Trophoblast cell (in vitro differentiated cells and primary cell): ENCODE measurements at regions not wholly inside any gene's neighbourhood (a gene's known extent, or its start where the extent isn't known, plus 50 kb on each side); places are given as distances from the start of the nearest gene placed in this dataset.

ENCODE experiments used
- DNase-seq, 2 donors: peaks; one replicate each; pipeline ENCODE4 v3.0.0-alpha.2; 2016
- H2AFZ ChIP-seq: 2 replicates; pipeline ENCODE4 v1.6.1; 2013; ENCODE audit warnings: low read length, moderate library complexity, mild to moderate bottlenecking; ENCODE audit not compliant: insufficient read depth, poor library complexity
- H2AK5ac ChIP-seq: 2 replicates; pipeline ENCODE4 v1.6.1; 2013; ENCODE audit warnings: mild to moderate bottlenecking, low read length
- H2BK120ac ChIP-seq: 2 replicates; pipeline ENCODE4 v1.6.1; 2013; ENCODE audit warnings: low read length, mild to moderate bottlenecking, moderate library complexity; ENCODE audit not compliant: insufficient read depth, poor library complexity
- H2BK12ac ChIP-seq: 2 replicates; pipeline ENCODE4 v1.6.1; 2013; ENCODE audit warnings: mild to moderate bottlenecking, low read length, moderate library complexity
- H2BK5ac ChIP-seq: 2 replicates; pipeline ENCODE4 v1.6.1; 2013; ENCODE audit warnings: low read length, low read depth, moderate library complexity, mild to moderate bottlenecking; ENCODE audit not compliant: poor library complexity
- H3K14ac ChIP-seq: 2 replicates; pipeline ENCODE4 v1.6.1; 2013; ENCODE audit warnings: mild to moderate bottlenecking, low read length
- H3K18ac ChIP-seq: 2 replicates; pipeline ENCODE4 v1.6.1; 2013; ENCODE audit warnings: mild to moderate bottlenecking, low read length
- H3K23ac ChIP-seq: 2 replicates; pipeline ENCODE4 v1.6.1; 2013; ENCODE audit warnings: low read length
- H3K27ac ChIP-seq: 2 replicates; pipeline ENCODE4 v1.5.1; 2013; ENCODE audit warnings: low read depth, mild to moderate bottlenecking, inconsistent platforms, low read length, moderate library complexity
- H3K27me3 ChIP-seq: 2 replicates; pipeline ENCODE4 v1.6.1; 2013; ENCODE audit warnings: inconsistent platforms, mild to moderate bottlenecking, low read length, moderate library complexity; ENCODE audit not compliant: insufficient read depth
- H3K36me3 ChIP-seq, 2 experiments: 1 replicate in 1 of 2; 2 replicates in 1 of 2; pipeline ENCODE4 v1.6.1; 2013; ENCODE audit warnings: low read length in 2 of 2, mild to moderate bottlenecking in 2 of 2, moderate library complexity in 1 of 2; ENCODE audit not compliant: insufficient read depth in 2 of 2, control insufficient read depth in 1 of 2
- H3K4ac ChIP-seq: 2 replicates; pipeline ENCODE4 v1.6.1; 2013; ENCODE audit warnings: low read depth, mild to moderate bottlenecking, low read length, moderate library complexity
- H3K4me1 ChIP-seq, 2 experiments: 1 replicate in 1 of 2; 2 replicates in 1 of 2; pipeline ENCODE4 v1.6.1; 2013; ENCODE audit warnings: low read length in 2 of 2, mild to moderate bottlenecking in 2 of 2, moderate library complexity in 1 of 2; ENCODE audit not compliant: insufficient read depth in 2 of 2, control insufficient read depth in 1 of 2
- H3K4me2 ChIP-seq: 2 replicates; pipeline ENCODE4 v1.6.1; 2013; ENCODE audit warnings: inconsistent platforms, mild to moderate bottlenecking, low read length, moderate library complexity
- H3K4me3 ChIP-seq: 2 replicates; pipeline ENCODE4 v1.5.1; 2013; ENCODE audit warnings: mild to moderate bottlenecking, low read depth, low read length, inconsistent platforms
- H3K79me1 ChIP-seq: one replicate; pipeline ENCODE4 v1.6.1; 2013; ENCODE audit warnings: low read length
- H3K79me2 ChIP-seq: 2 replicates; pipeline ENCODE4 v1.6.1; 2013; ENCODE audit warnings: low read length, mild to moderate bottlenecking; ENCODE audit not compliant: control insufficient read depth, insufficient read depth, poor library complexity
- H3K9ac ChIP-seq: 2 replicates; pipeline ENCODE4 v1.6.1; 2013; ENCODE audit warnings: mild to moderate bottlenecking, low read length
- H3K9me3 ChIP-seq: 2 replicates; pipeline ENCODE4 v1.6.1; 2013; ENCODE audit warnings: low read depth, mild to moderate bottlenecking, control low read depth, inconsistent platforms, low read length; ENCODE audit not compliant: insufficient read depth
- H4K12ac ChIP-seq: 2 replicates; pipeline ENCODE4 v1.6.1; 2013; ENCODE audit warnings: low read depth, mild to moderate bottlenecking, low read length, moderate library complexity
- H4K8ac ChIP-seq: 2 replicates; pipeline ENCODE4 v1.6.1; 2013; ENCODE audit warnings: low read depth, mild to moderate bottlenecking, low read length, moderate library complexity
- H4K91ac ChIP-seq: one replicate; pipeline ENCODE4 v1.6.1; 2013; ENCODE audit warnings: low read depth, mild to moderate bottlenecking, low read length, moderate library complexity
- WGBS: extraction: QIAGEN DNeasy Blood & Tissue Kit; methylation state at CpG from one replicate; pipeline ENCODE4 v1.1.7; 2013; ENCODE audit warnings: missing lambda C conversion rate; ENCODE audit not compliant: insufficient read length, insufficient coverage; ENCODE audit errors: extremely low coverage; 5-methylcytosine and 5-hydroxymethylcytosine counted together

DNA sequence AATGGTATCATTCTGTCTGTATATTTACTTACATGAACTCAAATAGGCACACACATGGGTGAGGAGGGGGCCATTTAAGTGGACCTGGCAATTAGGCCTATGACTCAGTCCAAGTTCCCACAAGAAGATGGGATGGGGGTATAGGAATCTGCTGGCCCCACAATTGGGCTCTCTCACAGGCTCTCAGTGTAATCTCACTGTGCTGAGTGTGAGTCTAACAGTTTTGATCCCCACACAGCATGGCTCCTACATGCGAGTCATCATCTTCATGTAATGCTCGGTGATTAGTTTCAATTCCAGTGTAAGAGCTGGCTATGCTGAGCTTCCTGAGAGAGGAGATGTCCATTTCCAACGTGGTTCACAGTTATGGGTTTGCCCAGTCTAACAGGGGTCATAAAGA, 114.0 kb downstream of the GATA6 start:
- H3K4me2 ChIP-seq, result no peak overlapping the region
- H2BK5ac ChIP-seq, result no peak overlapping the region
- no peak overlapping the region for H3K9ac ChIP-seq
- H3K4me3 ChIP-seq, result no peak overlapping the region
- no peak overlapping the region for H4K91ac ChIP-seq
- no peak overlapping the region for H4K12ac ChIP-seq
- DNase-seq, result no peak
- H3K79me2 ChIP-seq, result no peaks in the 10 kb centered on the region
- no CpG with 5 or more reads among the region's 3 CpGs for WGBS
- no peak overlapping the region for H2BK12ac ChIP-seq
- H3K36me3 ChIP-seq, result no peaks in the 10 kb centered on the region
- H3K18ac ChIP-seq, result no peak overlapping the region
- no peak overlapping the region for H3K4ac ChIP-seq
- H3K27me3 ChIP-seq, result no peaks in the 10 kb centered on the region
- no peak overlapping the region for H2BK120ac ChIP-seq
- H3K23ac ChIP-seq, result no peak overlapping the region
- no peak overlapping the region for H2AK5ac ChIP-seq
- no peak overlapping the region for H3K27ac ChIP-seq
- H3K4me1 ChIP-seq, result no peaks in the 10 kb centered on the region
- H3K14ac ChIP-seq, result no peak overlapping the region
- H3K9me3 ChIP-seq, result no peaks in the 10 kb centered on the region
- no peaks in the 10 kb centered on the region for H3K79me1 ChIP-seq
- H4K8ac ChIP-seq, result no peak overlapping the region
- H2AFZ ChIP-seq, result no peak overlapping the region

DNA sequence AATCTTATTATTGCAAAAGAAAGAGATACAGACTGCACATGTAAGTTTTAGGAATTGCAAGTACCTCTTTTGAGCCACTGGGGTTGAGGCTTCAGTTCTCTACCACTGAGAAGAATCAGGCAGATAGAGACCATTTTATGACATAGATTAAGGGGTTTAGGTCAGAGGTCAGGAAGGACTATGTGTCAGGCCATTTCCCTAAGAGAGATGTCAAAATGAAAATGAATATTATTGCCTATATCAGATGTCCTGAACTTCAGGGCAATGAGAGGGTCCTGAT, 113.7 kb downstream of the GATA6 start:
- no peak overlapping the region for H2AK5ac ChIP-seq
- no peak overlapping the region for H2BK12ac ChIP-seq
- no peak overlapping the region for H3K23ac ChIP-seq
- no peak for DNase-seq
- H4K12ac ChIP-seq, result no peak overlapping the region
- H2AFZ ChIP-seq, result no peak overlapping the region
- no peak overlapping the region for H4K91ac ChIP-seq
- H4K8ac ChIP-seq, result no peak overlapping the region
- H3K27me3 ChIP-seq, result no peaks in the 10 kb centered on the region
- H3K9me3 ChIP-seq, result no peaks in the 10 kb centered on the region
- H2BK5ac ChIP-seq, result no peak overlapping the region
- no peaks in the 10 kb centered on the region for H3K4me1 ChIP-seq
- H2BK120ac ChIP-seq, result no peak overlapping the region
- H3K36me3 ChIP-seq, result no peaks in the 10 kb centered on the region
- no peak overlapping the region for H3K9ac ChIP-seq
- H3K27ac ChIP-seq, result no peak overlapping the region
- no peak overlapping the region for H3K18ac ChIP-seq
- no peak overlapping the region for H3K4me2 ChIP-seq
- no peak overlapping the region for H3K4me3 ChIP-seq
- no peak overlapping the region for H3K14ac ChIP-seq
- H3K4ac ChIP-seq, result no peak overlapping the region
- H3K79me1 ChIP-seq, result no peaks in the 10 kb centered on the region
- H3K79me2 ChIP-seq, result no peaks in the 10 kb centered on the region

DNA sequence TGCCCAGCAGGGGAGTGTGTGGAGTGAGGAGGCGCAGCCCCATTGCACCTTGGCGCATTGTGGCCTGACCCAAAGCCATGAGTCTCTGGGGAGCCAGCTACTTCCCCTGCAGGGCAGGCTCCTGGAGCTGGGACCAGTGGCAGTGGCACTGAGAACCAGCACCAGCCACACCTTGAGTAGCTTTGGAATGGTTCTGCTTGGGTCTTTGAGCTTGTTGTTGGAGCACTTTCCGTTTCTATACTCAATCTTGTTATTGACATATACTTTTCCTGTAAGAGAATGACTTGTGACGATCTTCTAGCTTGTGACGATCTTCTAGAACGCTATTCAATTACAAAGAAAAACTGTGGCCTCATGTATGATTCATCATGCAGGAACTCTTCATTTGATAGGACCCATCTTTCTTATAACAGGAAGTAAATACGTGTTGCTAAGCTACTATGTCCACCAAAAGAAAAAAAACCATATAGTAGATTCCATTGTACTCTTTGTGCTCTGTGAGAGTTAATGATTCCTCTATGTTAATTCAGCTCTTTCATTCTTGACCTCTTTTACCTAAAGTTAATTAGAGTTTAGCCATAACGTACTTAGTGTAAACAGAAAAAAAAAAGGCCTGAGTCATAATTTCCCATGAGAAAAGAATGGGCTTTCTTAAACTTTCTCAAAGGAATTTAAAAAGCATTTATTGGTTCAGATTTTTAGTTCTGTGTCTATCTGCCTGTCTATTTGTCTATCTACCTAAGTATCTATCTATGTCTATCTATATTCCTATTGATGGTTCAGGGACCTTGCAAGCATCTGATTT, 113.1 kb downstream of the GATA6 start:
- Histone ChIP-seq H3K27me3 (no peaks in the 10 kb centered on the region), H3K79me2 (no peaks in the 10 kb centered on the region), H3K27ac (no peak overlapping the region), H2BK5ac (no peak overlapping the region), H3K36me3 (no peaks in the 10 kb centered on the region), H3K9ac (no peak overlapping the region), H3K4me3 (no peak overlapping the region), H3K18ac (no peak overlapping the region), H3K9me3 (no peaks in the 10 kb centered on the region), H3K4ac (no peak overlapping the region), H3K14ac (no peak overlapping the region), H2BK12ac (no peak overlapping the region), H3K79me1 (no peaks in the 10 kb centered on the region), H3K4me2 (no peak overlapping the region), H4K91ac (no peak overlapping the region), H3K23ac (no peak overlapping the region), H2AFZ (no peak overlapping the region), H3K4me1 (no peaks in the 10 kb centered on the region), H2BK120ac (no peak overlapping the region), H4K12ac (no peak overlapping the region), H4K8ac (no peak overlapping the region), H2AK5ac (no peak overlapping the region)
- WGBS, result no CpG with 5 or more reads among the region's 8 CpGs
- DNase-seq, result peak in 1 of 2 donors; percentile 65

GRCh38 chr18:22280453-22280750, 111.0 kb downstream of the GATA6 start:
- Histone ChIP-seq H3K9me3 (no peaks in the 10 kb centered on the region), H3K9ac (no peak overlapping the region), H3K4me2 (no peak overlapping the region), H3K4ac (no peak overlapping the region), H3K4me3 (no peak overlapping the region), H4K12ac (no peak overlapping the region), H3K18ac (no peak overlapping the region), H3K14ac (no peak overlapping the region), H3K36me3 (no peaks in the 10 kb centered on the region), H2BK120ac (no peak overlapping the region), H3K79me1 (no peaks in the 10 kb centered on the region), H3K23ac (no peak overlapping the region), H2AK5ac (no peak overlapping the region), H4K8ac (no peak overlapping the region), H3K27me3 (no peaks in the 10 kb centered on the region), H3K27ac (no peak overlapping the region), H2BK5ac (no peak overlapping the region), H3K4me1 (no peaks in the 10 kb centered on the region), H2AFZ (no peak overlapping the region), H3K79me2 (no peaks in the 10 kb centered on the region), H4K91ac (no peak overlapping the region), H2BK12ac (no peak overlapping the region)
- no peak for DNase-seq
- WGBS, result no CpG with 5 or more reads among the region's 1 CpG
